Coronary artery (tissue), 2 donors: ENCODE measurements at regions not wholly inside any gene's neighbourhood (a gene's known extent, or its start where the extent isn't known, plus 50 kb on each side); places are given as distances from the start of the nearest gene placed in this dataset.

Source experiments
- DNase-seq: peaks from one replicate; pipeline ENCODE4 v3.0.0-alpha.2; 2017; ENCODE audit warnings: low spot score
- H3K27ac ChIP-seq, 2 donors: fragments of 200-600 bp; sonication (generic); one replicate each; pipeline ENCODE4 v1.5.1; 2016 to 2019
- H3K4me3 ChIP-seq: fragments of 200-600 bp; sonication (generic); 2 replicates; pipeline ENCODE4 v1.5.1; 2016; ENCODE audit warnings: mild to moderate bottlenecking, moderate library complexity
- CTCF ChIP-seq: fragments of 200-600 bp; sonication (generic); IDR thresholded peaks from one replicate; pipeline ENCODE4 v1.5.1; 2019; ENCODE audit warnings: antibody characterized with exemption

GRCh38 chr1:218751208-218751948, 406.2 kb downstream of the TGFB2 start:
- Histone ChIP-seq H3K4me3 (no peak overlapping the region), H3K27ac (no peak overlapping the region)
- no peak for TF ChIP-seq CTCF
- DNase-seq = no peak

- Histone ChIP-seq H3K27ac (no peak overlapping the region), H3K4me3 (no peak overlapping the region)
- no peak for TF ChIP-seq CTCF
- no peak for DNase-seq
Measured at GRCh38 chr1:218752126-218752525, 407.0 kb downstream of the TGFB2 start.

GRCh38 chr1:218754477-218754876, 409.3 kb downstream of the TGFB2 start:
- H3K27ac ChIP-seq = no peak overlapping the region
- no peak for TF ChIP-seq CTCF

GRCh38 chr1:218755128-218755527, 410.0 kb downstream of the TGFB2 start:
- TF ChIP-seq CTCF = no peak
- no peak overlapping the region for H3K27ac ChIP-seq
- DNase-seq = no peak
- no peak overlapping the region for H3K4me3 ChIP-seq

More at GRCh38 chr1:218754477-218754876, 409.3 kb downstream of the TGFB2 start:
- DNase-seq = no peak
- no peak overlapping the region for H3K4me3 ChIP-seq

- Histone ChIP-seq H3K4me3 (no peak overlapping the region), H3K27ac (no peak overlapping the region)
- DNase-seq = no peak
- TF ChIP-seq CTCF = no peak
Measured at GRCh38 chr1:218759795-218760194, 413.9 kb upstream of the LYPLAL1 start.

GRCh38 chr1:218760601-218761570, 412.8 kb upstream of the LYPLAL1 start:
- Histone ChIP-seq H3K27ac (no peak overlapping the region), H3K4me3 (no peak overlapping the region)
- DNase-seq = no peak
- no peak for TF ChIP-seq CTCF
